Parathyroid adenoma (tissue), 2 donors: ENCODE measurements at regions not wholly inside any gene's neighbourhood (a gene's known extent, or its start where the extent isn't known, plus 50 kb on each side); places are given as distances from the start of the nearest gene placed in this dataset.
"Not testable (repeated sequence)": the region's sequence is repeated elsewhere in the genome, so short reads cannot be mapped to it uniquely, and the experiment has no call there.

Experiments
- H2AFZ ChIP-seq: fragments of 300-600 bp; sonication (generic); one replicate; pipeline ENCODE4 v1.7.0; 2017; ENCODE audit warnings: antibody characterized with exemption, mild to moderate bottlenecking
- H3K27ac ChIP-seq: fragments of 300-600 bp; sonication (generic); one replicate; pipeline ENCODE4 v1.7.0; 2017
- H3K27me3 ChIP-seq: fragments of 300-600 bp; sonication (generic); one replicate; pipeline ENCODE4 v1.7.0; 2017; ENCODE audit warnings: low read length; ENCODE audit not compliant: control insufficient read depth, insufficient read depth
- H3K36me3 ChIP-seq: fragments of 300-600 bp; sonication (generic); one replicate; pipeline ENCODE4 v1.7.0; 2017; ENCODE audit warnings: low read length; ENCODE audit not compliant: control insufficient read depth, insufficient read depth
- H3K4me1 ChIP-seq: fragments of 300-600 bp; sonication (generic); one replicate; pipeline ENCODE4 v1.7.0; 2017; ENCODE audit warnings: control low read depth
- H3K4me2 ChIP-seq: fragments of 300-600 bp; sonication (generic); one replicate; pipeline ENCODE4 v1.7.0; 2017; ENCODE audit warnings: low read length
- H3K4me3 ChIP-seq: fragments of 300-600 bp; sonication (generic); one replicate; pipeline ENCODE4 v1.7.0; 2017; ENCODE audit warnings: low read depth, low read length
- H3K79me2 ChIP-seq: fragments of 300-600 bp; sonication (generic); one replicate; pipeline ENCODE4 v1.7.0; 2017; ENCODE audit warnings: control low read depth
- H3K9ac ChIP-seq: fragments of 300-600 bp; sonication (generic); one replicate; pipeline ENCODE4 v1.7.0; 2017; ENCODE audit warnings: mild to moderate bottlenecking
- H3K9me3 ChIP-seq: fragments of 300-600 bp; sonication (generic); one replicate; pipeline ENCODE4 v1.7.0; 2017; ENCODE audit warnings: low read length; ENCODE audit not compliant: control insufficient read depth
- CTCF ChIP-seq: fragments of 300-600 bp; sonication (generic); IDR thresholded peaks from one replicate; pipeline ENCODE4 v1.7.0; 2017; ENCODE audit warnings: antibody characterized with exemption, mild to moderate bottlenecking
- donor health status: primary hyperparathyroidism.

- Histone ChIP-seq H3K9me3 (no peaks in the 10 kb centered on the region), H3K27ac (no peak overlapping the region), H3K79me2 (no peaks in the 10 kb centered on the region), H3K4me1 (no peaks in the 10 kb centered on the region), H3K4me3 (no peak overlapping the region), H3K36me3 (no peaks in the 10 kb centered on the region), H3K4me2 (no peak overlapping the region), H3K27me3 (no peaks in the 10 kb centered on the region), H3K9ac (no peak overlapping the region), H2AFZ (no peak overlapping the region)
- no peak for TF ChIP-seq CTCF
Measured at GRCh38 chr7:138214926-138215325, 138.7 kb downstream of the AKR1D1 start.

- not testable (repeated sequence) for H3K4me2 ChIP-seq, H2AFZ ChIP-seq, H3K9me3 ChIP-seq, H3K4me1 ChIP-seq, H3K79me2 ChIP-seq, H3K27me3 ChIP-seq, H3K4me3 ChIP-seq, H3K36me3 ChIP-seq, H3K9ac ChIP-seq, H3K27ac ChIP-seq
Measured at GRCh38 chr7:138220321-138220720, 144.1 kb downstream of the AKR1D1 start.

GRCh38 chr7:138221388-138221787 lies 145.1 kb downstream of the AKR1D1 start:
- H3K9ac ChIP-seq, H3K4me2 ChIP-seq, H3K9me3 ChIP-seq, H3K4me1 ChIP-seq, H3K79me2 ChIP-seq, H3K27me3 ChIP-seq, H3K4me3 ChIP-seq, H2AFZ ChIP-seq, H3K27ac ChIP-seq, H3K36me3 ChIP-seq: not testable (repeated sequence)

- Histone ChIP-seq H3K36me3 (no peaks in the 10 kb centered on the region), H2AFZ (no peak overlapping the region), H3K27ac (no peak overlapping the region), H3K4me2 (no peak overlapping the region), H3K27me3 (no peaks in the 10 kb centered on the region), H3K4me1 (no peaks in the 10 kb centered on the region), H3K4me3 (no peak overlapping the region), H3K9me3 (no peaks in the 10 kb centered on the region), H3K9ac (no peak overlapping the region), H3K79me2 (no peaks in the 10 kb centered on the region)
- TF ChIP-seq CTCF: no peak
Measured at GRCh38 chr7:138223402-138223879, 147.2 kb downstream of the AKR1D1 start.

- TF ChIP-seq CTCF: no peak
- no peaks in the 10 kb centered on the region for H3K27me3 ChIP-seq
- H3K9ac ChIP-seq: no peak overlapping the region
- H2AFZ ChIP-seq: no peak overlapping the region
- no peaks in the 10 kb centered on the region for H3K4me1 ChIP-seq
- no peaks in the 10 kb centered on the region for H3K79me2 ChIP-seq
- no peak overlapping the region for H3K4me3 ChIP-seq
- no peaks in the 10 kb centered on the region for H3K9me3 ChIP-seq
- H3K27ac ChIP-seq: no peak overlapping the region
- H3K36me3 ChIP-seq: no peaks in the 10 kb centered on the region
- no peak overlapping the region for H3K4me2 ChIP-seq
Measured at GRCh38 chr7:138226001-138226476, 149.8 kb downstream of the AKR1D1 start.

- Histone ChIP-seq H3K4me1 (no peaks in the 10 kb centered on the region), H3K4me2 (no peak overlapping the region), H3K36me3 (no peaks in the 10 kb centered on the region), H3K9ac (no peak overlapping the region), H3K27ac (no peak overlapping the region), H3K4me3 (no peak overlapping the region), H2AFZ (no peak overlapping the region), H3K27me3 (no peaks in the 10 kb centered on the region), H3K9me3 (no peaks in the 10 kb centered on the region), H3K79me2 (no peaks in the 10 kb centered on the region)
- TF ChIP-seq CTCF: no peak
Measured at GRCh38 chr7:138226745-138227279, 150.6 kb downstream of the AKR1D1 start.
